Fibroblast of gingiva (primary cell): ENCODE measurements at regions not wholly inside any gene's neighbourhood (a gene's known extent, or its start where the extent isn't known, plus 50 kb on each side); places are given as distances from the start of the nearest gene placed in this dataset.

Source experiments
- DNase-seq: peaks from one replicate; pipeline ENCODE4 v3.0.0-alpha.2; 2011; ENCODE audit warnings: low read depth

DNA sequence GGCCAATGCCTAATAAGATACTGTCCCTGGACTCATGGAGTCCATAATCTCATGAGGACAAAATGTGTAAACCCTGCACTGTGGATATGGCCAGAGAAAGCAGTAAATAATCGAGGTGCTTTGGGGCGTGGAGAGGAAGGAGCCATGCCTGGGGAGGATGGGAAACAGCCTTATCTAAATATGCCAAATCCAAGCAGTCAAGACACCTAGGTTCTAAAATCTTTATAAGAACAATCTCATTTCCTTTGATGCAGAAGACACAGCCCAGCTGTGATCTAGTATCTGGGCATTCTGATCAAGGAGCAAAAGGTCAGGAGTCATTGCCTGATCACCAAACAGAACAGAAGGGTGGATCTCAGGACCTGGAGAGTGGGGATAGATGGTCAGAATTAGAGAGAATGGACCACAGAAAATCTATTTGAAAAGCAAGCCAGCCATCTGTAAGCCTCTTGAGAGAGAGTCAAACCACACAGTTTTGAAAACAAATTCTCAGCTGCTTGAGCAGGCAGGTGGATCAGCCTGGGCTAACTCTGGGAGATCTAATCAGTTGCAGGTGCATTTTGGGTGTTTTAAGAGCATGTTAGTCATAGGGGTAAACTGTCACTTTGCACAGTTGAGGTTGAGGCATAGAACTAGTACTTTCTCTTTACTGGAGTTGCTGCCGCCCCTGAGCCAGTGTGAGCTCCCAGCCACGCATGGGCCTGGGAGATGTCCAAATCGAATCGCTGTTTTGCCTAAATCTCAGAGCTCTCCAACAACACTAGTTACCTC lies 130.8 kb upstream of the TNFAIP3 start:
- DNase-seq: no peak

DNA sequence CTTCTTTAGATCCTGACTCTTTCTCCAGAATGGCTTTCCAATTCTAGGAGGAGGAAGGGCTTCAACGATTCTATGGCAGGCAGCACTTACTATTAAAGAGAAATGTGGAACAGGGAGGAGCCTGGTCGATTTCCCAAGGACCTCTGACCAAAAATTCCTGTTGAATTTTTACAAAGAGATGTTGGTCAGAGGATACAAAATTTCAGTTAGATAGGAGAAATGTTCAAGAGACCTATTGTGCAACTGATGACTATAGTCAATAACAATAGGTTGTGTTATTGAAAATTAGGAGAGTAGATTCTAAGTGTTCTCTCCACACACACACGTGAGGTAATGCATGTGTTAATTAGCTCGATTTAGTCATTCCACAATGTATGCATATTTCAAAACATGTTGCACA lies 130.1 kb upstream of the TNFAIP3 start:
- no peak for DNase-seq

DNA sequence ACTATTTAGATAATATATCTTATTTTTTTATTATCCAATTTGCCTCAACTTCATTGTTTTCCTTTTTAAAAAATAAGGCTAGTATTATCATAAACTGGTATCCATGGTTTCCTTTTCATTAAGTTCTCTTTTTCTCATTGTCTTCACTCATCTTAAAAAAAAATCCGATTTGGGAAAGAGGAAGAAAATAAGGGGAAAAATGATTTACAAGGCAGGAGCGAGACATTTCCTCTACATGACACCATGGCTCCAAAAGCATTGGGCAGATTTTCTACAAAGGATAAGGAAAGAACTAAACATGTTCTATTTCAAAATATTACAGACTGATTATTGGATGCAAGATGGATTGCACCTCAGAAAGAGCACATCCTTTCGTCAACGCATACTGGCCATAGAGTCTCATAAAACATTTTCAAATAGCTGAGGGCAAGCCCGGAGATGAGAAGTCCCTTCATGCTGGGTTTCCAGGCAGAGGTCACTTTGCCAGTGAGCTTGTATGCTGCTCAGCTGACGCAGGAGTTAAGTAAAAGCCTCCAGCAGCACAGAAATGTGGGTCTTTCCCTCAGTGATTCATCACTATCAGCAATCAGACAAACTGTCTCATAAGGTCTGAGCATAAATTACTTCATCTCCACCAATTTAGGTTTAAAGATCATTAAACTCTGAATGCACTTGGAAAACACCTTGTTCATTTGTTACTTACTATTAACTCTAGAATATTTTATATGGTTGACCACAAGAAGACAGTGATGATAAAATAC lies 129.0 kb upstream of the TNFAIP3 start:
- DNase-seq: peak; percentile 52

DNA sequence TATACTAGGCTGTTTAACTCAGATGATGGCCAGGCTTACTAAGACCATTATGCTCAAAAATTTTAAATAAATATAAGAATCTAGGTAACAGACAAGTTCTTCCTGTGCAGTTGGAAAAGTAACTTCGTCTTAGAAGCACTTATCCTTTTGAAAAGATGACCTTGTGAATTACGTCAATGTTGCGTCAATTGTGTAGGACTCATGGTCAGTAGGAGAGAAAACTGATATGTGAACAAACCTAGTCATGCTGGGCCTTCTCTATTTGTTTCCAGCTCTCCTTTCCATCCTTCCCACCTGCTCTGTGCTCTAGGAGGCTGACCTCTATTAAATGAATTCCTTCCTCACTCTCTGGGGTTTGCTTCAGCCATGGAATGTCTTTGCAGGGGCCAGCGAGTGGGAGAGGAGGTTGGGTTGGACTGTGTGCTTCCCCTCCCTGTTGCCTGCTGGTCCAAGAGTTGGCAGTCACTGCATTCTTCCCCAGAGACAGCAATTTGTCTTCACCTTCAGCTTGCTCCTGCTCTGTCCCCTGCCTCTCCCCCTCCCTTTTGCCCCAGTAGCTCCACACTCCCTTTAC lies 128.0 kb upstream of the TNFAIP3 start:
- no peak for DNase-seq

DNA sequence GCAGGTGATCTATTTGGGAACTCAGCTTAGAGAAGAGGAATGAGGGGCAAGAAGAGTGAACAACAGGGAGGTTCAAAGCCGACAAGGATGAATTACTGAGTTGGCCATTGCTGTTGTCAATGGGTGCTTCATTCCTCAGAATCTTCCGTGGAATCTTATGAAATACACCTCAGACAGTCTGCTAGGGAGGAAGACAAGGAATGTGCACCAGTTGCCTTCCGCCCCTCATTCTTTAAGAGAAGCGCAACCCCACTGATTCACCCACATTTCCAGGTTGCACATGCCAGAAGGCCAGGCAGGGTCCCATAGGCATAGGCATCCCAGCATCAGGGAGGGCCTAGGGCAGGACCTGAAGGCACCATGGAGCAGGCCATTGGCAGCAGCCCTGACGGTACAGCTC lies 127.5 kb upstream of the TNFAIP3 start:
- DNase-seq: no peak

DNA sequence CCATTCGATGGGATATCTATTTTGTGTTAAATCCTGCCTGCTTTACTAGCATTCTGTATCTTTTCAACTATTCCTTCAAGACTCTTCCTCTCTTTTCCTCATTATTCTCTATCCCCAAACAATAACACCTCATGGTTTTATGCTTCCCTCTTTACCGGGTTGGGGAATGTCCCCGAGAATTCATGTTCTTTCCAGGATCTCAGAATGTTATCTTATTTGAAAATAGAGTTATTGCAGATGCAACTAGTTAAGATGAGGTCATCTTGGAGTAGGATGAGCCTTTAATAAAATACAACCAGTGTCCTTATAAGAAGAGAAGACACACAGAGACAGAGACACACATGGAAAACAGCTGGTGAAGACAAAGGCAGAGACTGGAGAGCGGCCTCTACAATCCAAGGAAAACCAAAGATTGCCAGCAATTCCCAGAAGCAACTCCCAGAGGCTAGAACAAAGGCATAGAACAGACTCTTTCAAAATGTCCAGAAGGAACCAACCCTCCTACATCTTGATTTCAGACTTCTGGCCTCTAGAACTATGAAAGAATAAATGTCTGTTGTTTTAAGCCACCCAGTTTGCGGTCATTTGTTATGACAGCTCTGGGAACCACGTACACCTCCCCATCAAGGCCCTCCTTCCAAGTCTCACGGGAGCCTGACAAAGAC lies 126.8 kb upstream of the TNFAIP3 start:
- DNase-seq: peak; percentile 46

DNA sequence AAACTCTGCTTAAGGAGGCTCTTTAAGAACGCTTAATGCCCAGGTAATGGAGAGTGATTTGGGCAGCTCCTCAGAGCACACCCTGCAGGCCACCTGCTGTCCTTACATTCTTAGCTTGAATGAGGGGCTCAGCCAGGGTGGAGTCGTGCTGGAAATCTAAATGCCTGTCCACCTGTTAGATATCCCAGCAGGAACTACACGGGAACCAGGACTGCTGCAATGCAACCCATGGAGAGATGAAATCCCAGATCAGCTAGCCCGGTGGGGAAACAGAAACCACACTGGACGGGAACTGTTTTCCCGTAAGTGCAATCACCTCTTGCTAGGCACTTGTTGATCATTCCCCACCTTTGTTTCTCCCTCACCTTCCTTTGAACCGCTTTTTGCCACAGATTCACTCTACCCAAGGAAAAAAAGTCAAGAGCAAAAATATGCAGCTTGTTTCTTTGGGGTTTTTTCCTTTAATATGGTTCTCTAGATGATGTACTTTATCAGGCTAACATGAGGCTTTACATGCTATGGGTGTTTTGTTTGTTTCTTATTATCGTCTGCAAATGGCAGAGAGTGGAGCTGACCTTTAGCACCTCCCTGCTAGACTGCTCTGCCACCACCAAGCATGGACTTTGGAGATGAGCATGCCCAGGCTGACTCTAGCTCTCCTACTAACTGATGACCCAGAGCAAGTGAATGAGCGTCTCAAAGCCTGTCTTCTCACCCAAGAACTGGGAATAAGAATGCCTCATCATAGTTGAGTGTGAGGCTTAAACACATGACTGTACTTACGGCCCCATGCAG lies 125.9 kb upstream of the TNFAIP3 start:
- DNase-seq: no peak

DNA sequence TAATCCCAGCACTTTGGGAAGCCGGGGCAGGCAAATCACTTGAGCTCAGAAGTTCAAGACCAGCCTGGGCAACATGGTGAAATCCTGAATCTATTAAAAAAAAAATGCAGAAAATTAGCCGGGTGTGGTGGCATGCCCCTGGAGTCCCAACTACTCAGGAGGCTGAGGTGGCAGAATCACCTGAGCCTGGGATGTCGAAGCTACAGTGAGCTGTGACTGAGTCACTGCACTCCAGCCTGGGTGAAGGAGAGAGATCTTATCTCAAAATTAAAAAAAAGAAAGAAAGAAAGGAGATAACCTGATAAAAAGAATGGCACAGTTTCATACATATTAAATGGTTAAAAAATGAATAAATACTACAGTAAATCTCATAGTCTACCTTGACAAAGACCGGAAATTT lies 123.6 kb upstream of the TNFAIP3 start:
- DNase-seq: no peak

DNA sequence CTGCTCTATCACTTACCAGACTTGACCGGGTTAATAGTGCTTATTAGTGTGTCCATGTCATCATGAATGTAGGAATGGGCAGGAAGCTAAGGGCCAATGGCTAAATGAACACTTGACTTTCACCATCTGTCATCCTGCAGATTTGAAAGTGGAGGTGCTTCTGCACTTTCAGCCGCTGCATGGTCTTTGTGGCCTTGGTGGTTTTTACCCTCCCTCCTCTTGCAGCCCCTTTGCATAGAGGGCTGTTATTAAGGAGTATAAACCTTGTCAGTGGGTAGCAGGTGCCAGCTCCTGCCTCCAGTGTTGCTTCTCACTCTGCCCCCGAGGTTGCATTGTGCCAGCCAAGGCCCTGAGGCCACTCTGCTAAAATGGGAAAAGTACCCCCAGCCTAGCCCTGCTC lies 122.2 kb upstream of the TNFAIP3 start:
- DNase-seq: no peak

DNA sequence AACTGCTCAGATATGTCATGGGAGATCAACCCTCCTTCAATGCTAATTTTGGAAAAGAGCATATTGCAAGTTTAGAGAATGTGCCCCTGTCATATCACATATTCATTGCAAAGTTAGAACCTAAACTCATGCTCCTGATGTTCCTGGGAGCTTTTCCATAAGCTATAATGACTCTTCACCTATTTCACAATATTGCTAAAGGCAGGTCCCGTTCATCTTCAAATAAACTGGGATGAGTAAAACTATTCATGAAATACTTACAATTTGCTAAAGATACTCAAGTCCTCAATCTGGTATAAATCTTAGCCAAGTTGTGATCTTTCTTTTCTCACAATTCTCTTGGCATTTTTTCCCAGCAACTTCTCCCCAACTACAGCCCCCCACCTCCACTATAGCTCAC lies 121.7 kb upstream of the TNFAIP3 start:
- DNase-seq: peak; percentile 57

DNA sequence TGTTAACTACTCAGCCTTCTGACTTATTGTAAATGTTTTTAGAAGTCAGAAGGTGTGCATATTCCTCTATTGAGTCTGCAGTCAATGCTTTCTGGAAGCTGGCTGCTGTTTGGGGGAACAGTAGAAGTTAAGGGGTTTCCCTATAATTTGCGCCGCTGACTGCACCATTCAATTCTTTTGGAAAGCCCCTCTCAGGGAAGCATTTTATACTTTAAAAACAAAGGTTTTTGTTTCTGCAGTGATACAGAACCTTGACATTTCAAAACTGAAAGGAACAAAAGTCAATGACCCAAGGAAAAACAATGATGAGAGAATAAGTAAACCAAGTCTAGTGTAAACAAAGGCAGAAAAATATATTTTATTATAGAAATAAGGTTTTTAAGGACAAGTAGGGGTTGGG lies 120.8 kb upstream of the TNFAIP3 start:
- DNase-seq: no peak

DNA sequence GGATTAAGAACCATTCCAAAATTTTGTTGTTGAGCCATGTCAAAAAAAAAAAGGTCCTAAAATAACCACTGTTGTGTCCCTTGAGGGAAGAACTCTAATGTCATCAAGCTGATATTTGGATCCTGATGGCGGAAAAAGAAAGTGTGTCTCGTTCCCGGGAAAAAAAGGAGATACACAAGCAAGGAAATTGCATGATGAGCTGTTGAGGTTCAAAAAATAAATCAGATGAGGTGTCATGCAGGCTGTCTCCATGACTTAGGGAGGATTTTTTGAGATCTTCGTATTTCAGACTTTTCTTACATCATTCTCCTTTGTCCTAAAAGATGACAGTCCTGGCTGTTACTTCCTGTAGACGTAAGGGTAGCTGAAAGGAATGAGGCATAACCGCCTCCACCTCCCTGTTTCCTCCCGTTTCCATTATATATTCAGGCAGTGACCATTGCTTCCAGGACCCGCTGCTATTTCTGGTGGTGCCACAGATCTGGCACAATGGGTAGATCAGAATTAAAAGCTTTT lies 117.3 kb upstream of the TNFAIP3 start:
- DNase-seq: no peak

DNA sequence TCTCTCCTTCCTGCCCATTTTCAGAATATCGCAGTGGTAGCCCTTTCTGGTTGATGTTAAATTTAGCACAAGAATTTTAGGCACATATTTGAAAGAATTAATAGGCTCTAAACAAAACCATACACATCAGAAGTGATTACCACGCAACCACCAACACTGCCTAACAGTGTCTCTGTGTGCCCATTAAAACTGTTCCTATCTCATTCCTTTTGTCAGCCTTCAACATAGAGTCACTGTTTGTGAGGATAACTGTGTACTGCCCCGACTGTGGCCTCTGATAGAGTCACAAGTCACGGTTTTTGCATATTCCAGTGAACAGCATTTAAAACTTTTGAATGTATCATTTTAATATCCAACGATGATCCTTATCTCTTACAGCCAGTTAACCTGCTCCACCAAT lies 116.8 kb upstream of the TNFAIP3 start:
- DNase-seq: no peak

DNA sequence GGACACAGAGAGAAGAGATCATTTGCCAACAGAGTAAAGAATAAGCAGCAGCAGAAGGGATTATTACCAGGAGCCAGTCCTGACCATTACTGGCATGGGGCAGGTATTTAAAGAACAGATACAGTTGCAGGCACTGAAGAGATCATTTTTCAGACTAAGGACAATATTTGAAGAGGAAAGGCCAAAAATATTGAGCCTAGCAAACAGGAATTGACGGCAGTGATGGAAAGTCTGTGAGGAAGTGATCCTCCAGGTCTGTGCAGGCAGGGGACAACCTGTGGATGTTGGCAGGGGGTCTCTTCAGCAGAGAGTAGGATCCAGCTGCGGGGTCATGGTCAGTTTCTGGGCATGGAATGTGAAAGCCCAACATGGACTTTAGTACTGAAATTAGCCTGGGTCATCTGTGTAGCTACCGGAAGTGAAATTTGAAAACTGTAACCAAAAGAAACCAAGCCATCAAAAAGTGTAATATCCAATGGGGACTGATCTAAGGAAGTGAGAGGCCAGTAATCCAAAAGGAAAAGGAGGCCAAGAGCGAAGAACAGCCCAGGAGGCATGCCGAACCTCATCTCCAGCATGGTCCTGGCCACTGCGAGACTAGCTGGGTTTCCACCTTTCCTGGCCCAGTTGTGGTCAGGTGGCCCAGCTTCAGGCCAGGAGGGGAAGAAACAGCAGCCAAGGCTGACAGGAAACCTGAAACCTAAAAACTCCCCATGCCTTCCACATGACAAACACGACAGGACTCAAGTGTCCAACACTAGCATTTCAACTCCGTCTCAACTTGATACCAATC lies 115.1 kb upstream of the TNFAIP3 start:
- DNase-seq: no peak

DNA sequence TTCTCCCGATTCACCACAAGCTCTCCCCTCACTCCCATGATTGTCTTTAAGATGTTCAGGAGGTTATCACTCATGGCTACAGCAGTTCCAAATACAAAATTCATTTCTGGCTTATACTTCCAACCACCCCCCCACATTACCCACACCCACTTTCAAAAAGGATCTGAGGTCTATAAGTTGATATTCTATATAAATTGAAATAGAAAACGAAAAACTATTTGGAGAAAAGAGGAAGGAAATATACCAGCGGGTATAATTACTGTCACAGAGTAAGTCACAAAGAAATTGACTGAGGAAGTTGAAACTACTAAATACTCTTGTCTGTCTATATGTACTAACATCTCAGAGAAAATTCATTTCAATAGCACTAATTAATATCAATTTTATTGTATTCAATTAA lies 112.7 kb upstream of the TNFAIP3 start:
- no peak for DNase-seq

DNA sequence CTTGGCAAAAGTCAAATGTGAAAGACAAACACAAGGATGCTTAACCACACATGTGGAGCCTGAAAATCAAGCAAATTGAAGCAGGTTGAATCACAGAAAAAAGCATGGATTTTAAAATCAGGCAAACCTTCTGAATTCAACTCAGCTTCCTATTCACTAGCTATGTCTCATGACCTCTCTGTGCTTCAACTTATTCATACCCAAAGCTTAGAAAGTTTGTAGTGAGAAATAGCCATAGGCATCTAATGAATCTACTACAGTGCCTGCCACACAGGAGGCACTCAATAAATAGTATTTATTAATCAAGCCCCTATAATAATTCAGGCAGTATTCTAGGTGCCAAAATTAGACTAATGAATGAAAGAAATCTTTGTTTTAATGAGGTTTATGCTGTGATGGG lies 112.2 kb upstream of the TNFAIP3 start:
- no peak for DNase-seq

DNA sequence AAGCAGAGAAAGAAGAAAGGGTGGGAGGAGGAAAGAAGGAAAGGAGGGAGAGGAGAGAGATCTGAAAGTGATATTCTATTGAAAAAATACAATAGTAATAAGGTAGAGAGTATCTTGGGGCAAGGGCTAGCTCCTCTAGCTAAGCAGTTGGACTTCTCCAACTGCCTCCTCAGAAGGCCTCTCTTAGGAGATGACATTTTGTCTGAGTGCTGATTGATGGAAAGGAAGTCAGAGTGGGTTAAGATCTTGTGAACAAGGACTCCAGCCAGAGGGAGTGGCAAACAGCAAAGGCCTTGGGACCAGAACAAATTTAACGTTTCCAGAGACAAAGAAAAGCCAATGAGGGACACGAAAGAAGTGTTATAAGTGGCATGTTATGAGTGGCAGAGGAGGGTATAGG lies 111.8 kb upstream of the TNFAIP3 start:
- DNase-seq: no peak

DNA sequence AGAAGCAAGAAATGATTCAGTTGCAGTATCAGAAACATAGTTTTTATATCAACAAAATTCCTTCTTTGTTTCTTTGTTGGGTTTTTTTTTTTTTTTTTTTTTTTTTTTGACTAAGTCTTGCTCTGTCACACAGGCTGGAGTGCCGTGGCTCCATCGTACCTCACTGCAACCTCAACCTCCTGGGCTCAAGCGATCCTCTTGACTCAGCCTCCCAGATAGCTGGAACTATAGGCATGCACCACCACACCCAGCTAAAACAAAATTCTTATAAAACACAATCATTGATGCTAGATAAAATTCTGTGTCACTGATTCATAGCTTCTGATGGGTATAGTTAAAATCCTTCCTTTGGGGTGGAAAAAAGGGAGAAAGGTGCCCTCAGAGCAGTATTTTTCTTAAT lies 110.3 kb upstream of the TNFAIP3 start:
- DNase-seq: no peak

DNA sequence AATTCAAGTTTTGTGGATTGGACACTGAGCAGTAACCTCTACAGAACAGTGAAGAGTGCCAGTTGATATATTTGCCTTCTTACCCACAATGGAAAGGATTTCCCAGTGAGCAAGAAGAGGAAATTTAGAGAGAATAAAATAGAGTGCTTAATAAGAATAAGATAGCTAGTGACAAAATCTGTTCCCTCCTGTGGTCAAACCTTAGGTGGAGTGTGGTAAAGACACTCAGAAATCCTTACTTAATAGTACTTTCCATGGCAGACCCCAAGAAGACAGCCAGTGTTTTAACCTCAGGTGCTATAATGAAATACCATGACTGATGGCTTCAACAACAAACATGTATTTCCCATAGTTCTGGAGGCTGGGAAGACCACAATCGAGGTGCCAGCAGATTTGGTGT lies 108.4 kb upstream of the TNFAIP3 start:
- no peak for DNase-seq

DNA sequence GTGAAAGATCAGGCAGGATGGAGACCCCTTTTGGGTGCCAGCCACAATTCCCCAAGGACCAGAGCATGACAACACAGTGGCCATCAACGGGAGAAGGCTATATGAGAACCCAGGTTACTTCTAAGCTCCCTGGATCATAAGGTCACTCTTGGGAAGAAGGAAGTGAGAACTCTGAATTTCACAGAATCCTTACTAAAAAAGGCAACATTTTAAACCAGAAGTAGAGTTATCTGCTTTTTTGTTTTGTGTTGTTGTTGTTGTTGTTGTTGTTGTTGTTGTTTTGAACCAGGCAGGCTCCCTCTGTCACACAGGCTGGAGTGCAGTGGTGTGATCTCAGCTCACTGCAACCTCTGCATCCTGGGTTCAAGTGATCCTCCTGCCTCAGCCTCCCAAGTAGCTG lies 107.4 kb upstream of the TNFAIP3 start:
- no peak for DNase-seq

DNA sequence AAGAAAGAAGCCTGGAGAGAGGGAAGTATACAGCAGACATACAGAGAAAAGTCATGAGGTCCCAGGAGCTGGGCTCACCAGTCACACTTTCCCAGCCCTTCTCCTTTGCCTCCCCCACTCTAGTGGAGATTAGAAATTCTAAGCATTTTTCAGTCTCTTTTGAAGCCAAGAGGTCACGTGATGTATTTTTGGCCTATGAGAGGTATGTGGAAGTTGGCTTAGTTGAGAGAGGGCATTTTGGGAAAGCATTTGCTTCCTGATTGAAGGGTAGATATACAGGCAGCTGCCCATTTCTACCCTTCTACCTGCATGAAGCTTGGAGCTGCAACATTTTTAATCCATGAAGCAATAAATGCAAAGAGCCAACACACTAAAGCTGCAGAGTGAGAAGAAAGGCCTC lies 106.0 kb upstream of the TNFAIP3 start:
- DNase-seq: no peak
